HG02798 (cell line): ENCODE measurements at regions not wholly inside any gene's neighbourhood (a gene's known extent, or its start where the extent isn't known, plus 50 kb on each side); places are given as distances from the start of the nearest gene placed in this dataset.
"Not testable (repeated sequence)": the region's sequence is repeated elsewhere in the genome, so short reads cannot be mapped to it uniquely, and the experiment has no call there.

Experiments used
- ATAC-seq: cut with Tn5 transposase; IDR thresholded peaks from one replicate; pipeline ENCODE4 v1.9.1; 2021; ENCODE audit warnings: mild to moderate bottlenecking; ENCODE audit not compliant: unreplicated experiment, poor library complexity

- no peak for ATAC-seq
These were observed 217.0 kb downstream of the ZNF621 start for GRCh38 chr3:40741729-40742128.

GRCh38 chr3:40745381-40746106 is 220.8 kb downstream of the ZNF621 start:
- no peak for ATAC-seq

- ATAC-seq: no peak
These were observed 226.9 kb downstream of the ZNF621 start for GRCh38 chr3:40751666-40752065.

- ATAC-seq: no peak
These were observed 227.7 kb downstream of the ZNF621 start for GRCh38 chr3:40752492-40752891.

- no peak for ATAC-seq
These were observed 228.6 kb downstream of the ZNF621 start for GRCh38 chr3:40753291-40753770.

GRCh38 chr3:40753951-40754350 is 229.2 kb downstream of the ZNF621 start:
- ATAC-seq: no peak

- ATAC-seq: no peak
These were observed 230.2 kb downstream of the ZNF621 start for GRCh38 chr3:40754994-40755393.

GRCh38 chr3:40756500-40756899 is 231.7 kb downstream of the ZNF621 start:
- ATAC-seq: no peak

- not testable (repeated sequence) for ATAC-seq
These were observed 238.0 kb downstream of the ZNF621 start for GRCh38 chr3:40762771-40763170.

GRCh38 chr3:40763807-40764206 is 239.0 kb downstream of the ZNF621 start:
- no peak for ATAC-seq

GRCh38 chr3:40764747-40765146 is 240.0 kb downstream of the ZNF621 start:
- no peak for ATAC-seq

GRCh38 chr3:40765884-40766283 is 241.1 kb downstream of the ZNF621 start:
- ATAC-seq: peak; percentile 63

- ATAC-seq: peak; percentile 25
These were observed 241.6 kb downstream of the ZNF621 start for GRCh38 chr3:40766396-40766795.

GRCh38 chr3:40768046-40768445 is 243.3 kb downstream of the ZNF621 start:
- no peak for ATAC-seq

GRCh38 chr3:40768536-40768935 is 243.8 kb downstream of the ZNF621 start:
- ATAC-seq: no peak

- ATAC-seq: no peak
These were observed 245.3 kb downstream of the ZNF621 start for GRCh38 chr3:40770061-40770460.

GRCh38 chr3:40771112-40771511 is 246.4 kb downstream of the ZNF621 start:
- no peak for ATAC-seq

- no peak for ATAC-seq
These were observed 254.3 kb downstream of the ZNF621 start for GRCh38 chr3:40779039-40779438.

- no peak for ATAC-seq
These were observed 255.6 kb downstream of the ZNF621 start for GRCh38 chr3:40780291-40780924.

GRCh38 chr3:40780925-40781406 is 256.2 kb downstream of the ZNF621 start:
- no peak for ATAC-seq

GRCh38 chr3:40782111-40782721 is 257.5 kb downstream of the ZNF621 start:
- peak; percentile 56 for ATAC-seq
